Right renal cortex interstitium (tissue), 3 donors: ENCODE measurements at regions not wholly inside any gene's neighbourhood (a gene's known extent, or its start where the extent isn't known, plus 50 kb on each side); places are given as distances from the start of the nearest gene placed in this dataset.
"Not testable (repeated sequence)": the region's sequence is repeated elsewhere in the genome, so short reads cannot be mapped to it uniquely, and the experiment has no call there.

Experiments used
- DNase-seq, 3 donors: peaks; one replicate each; pipeline ENCODE4 v3.0.0-alpha.2; 2013; ENCODE audit warnings: low read depth in 3 of 3, low spot score in 2 of 3

- DNase-seq = not testable (repeated sequence)
Measured at GRCh38 chr7:9919-10318, 182.5 kb upstream of the FAM20C start.

GRCh38 chr7:32565-33280 is 159.6 kb upstream of the FAM20C start:
- not testable (repeated sequence) for DNase-seq

DNA sequence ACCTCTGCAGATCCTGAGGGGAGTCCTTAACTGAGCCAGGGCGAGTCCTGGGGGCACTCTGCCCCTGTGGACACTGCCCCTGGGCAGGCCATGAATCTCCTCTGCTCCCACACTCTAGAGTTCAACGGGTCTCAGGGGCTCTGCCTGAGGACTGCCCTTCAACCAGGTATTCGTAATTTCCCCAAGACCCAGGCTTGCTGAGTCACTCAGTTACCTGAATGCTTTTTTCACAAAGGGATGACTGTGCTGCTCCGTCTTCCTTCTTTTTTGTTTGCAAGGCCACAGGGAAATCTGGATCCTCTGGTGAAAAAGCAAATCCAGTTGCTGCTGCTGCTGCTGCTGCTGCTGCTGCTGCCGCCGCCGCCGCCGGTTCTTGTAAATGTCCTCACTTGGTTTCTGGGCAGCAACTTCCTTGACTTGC is 157.2 kb upstream of the FAM20C start:
- not testable (repeated sequence) for DNase-seq

GRCh38 chr7:36539-36938 is 155.8 kb upstream of the FAM20C start:
- not testable (repeated sequence) for DNase-seq

DNA sequence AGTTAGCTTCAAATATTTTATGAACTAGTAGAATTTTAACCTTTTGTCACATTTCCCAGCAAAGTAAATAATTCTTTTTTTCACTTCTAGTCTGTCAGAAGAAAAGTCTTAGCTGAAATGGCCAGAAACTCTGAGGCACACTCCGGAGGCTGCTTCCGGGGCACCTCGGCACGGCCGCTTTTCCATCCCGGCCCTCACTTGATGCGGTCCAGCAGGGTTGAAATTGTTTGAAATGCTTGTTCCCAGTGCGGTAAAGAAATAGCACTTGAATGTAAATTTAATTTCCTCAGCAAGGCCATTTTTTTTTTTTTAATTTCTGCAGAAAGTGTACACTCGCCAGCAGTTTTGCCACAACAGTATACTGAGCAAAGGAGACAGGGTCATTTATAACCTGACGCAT is 154.7 kb upstream of the FAM20C start:
- DNase-seq = not testable (repeated sequence)

GRCh38 chr7:38444-38843 is 153.9 kb upstream of the FAM20C start:
- not testable (repeated sequence) for DNase-seq

DNA sequence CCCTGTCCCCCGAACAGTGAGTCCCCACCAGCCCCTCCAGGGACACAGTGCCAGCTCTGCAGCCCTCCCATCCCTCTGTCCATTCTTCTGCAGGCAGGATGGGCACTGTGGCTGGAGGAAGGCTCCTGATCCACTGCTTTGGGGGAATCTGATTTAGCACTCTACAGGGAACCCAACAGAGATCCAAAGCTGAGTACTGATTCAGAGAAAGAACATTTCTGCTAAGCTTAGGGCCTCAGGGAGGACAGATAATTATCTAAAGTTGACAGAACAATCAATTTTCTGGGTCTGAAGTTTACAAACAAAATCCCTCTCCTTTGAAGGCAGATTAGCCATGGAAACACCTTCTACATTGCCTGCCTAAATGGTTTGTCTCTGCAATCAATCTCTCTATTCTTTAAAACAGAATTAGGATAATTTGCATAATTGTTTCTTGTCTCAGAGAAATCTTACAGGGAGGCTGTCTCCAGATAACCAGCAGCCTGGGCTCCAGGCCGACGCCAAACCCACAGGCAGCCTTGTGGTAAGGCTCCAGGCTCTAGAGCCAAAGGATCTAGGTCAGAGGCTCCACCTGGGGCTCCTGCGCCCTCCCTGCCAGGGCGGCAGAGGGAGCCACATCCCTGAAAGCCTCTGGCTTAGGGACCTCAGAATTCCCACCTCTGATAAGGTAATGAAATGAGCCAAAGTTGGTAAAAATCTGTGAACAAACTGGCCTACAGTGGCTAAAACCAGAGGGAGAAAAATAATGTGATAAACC is 152.2 kb upstream of the FAM20C start:
- DNase-seq = not testable (repeated sequence)

DNA sequence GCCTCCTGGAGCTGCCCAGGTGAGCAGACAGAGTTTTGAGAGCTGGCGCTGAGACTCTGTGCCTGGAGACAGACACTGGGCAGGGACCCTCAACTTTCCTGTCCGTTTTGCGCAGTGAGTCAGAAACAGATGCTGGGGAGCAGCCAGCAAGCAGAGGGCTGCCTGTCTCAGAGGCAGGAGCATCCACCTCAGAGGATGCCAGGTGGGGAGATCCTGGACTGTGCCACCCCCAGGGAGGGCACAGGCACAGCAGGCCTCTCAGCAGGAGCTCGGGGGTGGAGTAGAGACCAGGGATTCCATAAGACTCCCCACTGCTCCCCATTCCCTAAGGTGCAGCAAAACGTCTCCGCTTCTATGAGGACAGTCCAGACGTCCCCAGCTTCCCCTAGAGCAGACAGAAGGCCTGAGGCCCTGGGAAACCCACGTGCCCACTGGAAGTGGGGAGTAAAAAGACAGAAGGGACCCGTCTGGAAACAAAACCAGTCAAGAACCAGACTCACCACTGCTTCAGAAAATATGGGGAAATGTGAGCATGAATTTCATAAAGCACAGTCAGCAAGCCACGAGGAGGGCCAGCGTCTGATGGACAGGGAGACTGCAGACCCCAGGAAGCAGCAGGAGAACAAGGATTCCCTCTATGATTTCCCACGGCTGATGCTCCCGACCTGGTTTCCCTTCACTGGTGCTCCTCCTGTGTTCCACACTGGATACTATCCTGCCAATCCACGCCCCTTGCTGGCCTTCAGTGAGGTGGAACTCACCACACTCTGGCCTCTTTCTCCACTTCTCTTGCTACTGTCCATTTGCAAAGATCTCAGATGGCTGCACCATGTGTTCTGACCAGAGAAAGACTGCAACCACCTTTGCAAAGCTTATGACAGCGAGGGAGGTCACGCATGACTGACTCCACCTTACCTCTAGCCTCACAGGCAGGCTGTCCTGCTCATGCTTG is 151.3 kb upstream of the FAM20C start:
- no peak for DNase-seq

DNA sequence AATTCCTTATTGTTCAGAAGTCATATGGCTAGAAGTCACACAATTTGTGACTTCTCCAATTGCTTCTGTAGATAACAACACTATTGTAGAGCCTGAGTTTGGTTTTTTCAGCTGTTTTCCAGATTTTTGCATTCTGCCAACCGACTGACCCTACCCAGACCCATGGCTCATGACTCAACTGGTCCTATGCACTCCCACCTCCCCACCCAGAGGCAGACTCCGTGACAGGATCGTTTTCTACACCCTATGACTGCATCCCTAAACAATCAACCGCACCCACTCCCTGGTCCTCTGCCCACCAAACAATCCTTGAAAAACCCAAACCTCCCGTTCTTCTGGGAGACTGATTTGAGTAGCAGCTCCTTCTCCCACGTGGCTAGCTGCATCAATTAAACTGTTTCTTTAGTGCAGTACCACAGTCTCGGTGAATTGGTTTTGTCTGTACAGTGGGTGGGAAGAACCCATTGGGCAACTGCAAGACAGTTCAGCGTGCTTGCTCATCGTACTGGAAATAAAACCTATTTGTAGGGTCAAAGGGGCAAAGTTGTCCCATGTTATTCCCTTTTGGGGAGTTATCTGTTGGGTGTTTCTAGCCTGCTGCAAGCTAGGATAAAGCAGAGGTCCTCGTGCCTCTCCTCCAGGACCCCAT is 150.3 kb upstream of the FAM20C start:
- no peak for DNase-seq

DNA sequence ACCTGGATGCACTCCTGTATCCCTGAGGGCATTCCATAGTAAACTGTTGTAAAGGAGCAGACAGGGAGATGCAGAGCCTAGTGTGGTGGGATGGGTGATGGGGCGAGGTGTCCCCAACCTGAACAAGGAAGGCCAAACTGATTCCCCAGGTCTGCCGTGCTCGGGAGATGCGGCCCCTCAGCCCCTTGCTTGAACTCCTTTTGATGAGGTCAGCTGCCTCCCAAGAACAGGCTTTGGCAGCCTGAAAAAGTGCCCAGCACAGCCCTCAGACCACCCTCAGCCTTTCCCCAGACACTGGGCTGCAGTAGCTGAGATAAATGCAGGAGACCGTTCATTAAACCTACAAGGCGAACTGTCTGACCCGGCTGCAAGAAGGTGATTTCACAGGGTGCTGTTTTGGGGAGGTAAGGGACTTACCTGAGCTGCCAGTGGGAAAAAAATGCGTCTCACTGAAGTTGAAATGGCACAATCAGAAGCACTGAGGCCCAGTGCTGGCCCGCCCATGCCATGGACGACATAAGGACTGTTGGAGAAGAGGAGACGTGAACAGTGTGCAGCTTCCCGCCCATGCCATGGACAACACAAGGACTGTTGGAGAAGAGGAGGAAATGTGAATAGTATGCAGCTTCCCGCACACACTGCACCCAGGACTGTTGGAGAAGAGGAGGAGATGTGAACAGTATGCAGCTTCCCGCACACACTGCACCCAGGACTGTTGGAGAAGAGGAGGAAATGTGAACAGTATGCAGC is 148.4 kb upstream of the FAM20C start:
- no peak for DNase-seq

GRCh38 chr7:44541-44896 is 147.9 kb upstream of the FAM20C start:
- DNase-seq = no peak

DNA sequence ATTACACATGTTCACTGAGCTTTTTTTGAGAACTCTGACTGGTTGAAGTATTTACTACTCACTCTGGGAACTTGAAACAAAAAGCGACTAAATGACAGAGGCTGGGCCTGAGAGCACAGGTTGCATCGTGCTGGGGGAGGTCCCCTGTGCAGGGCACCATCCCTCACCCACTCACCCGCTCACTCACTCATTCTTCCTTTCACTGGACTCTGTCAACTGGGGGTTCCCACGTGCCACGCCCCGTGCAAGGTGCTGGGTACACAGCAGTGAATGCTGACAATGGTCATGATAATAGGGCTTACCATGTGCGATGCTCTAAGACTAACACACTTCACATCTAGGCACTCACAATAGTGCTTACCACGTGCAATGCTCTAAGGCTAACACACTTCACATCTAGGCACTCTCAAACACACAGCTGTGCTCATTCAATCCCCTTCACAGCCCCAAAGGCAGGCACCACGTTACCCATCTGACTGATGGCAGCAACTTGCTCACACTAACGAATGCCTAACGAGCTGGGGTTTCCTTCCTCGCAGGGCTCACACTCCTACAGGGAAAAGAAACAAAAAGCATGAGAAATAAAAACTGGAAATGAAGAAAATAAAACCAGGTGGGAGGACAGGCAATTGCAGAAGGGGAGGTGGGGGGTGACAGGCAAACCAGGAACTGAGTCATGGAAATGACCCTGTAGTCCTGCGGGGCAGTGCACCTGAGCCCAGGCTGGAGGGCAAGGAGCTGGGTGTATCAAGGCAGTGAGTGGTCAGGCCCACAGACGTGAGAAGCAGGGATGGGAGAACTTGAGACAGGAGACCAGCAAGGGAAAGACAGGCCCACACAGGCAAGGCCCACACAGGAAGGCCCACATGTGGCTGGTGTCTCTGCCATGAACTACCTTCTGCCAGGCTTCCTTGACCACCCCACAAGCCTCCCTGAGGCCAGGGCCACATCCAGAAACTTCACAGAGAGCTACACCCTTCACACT is 147.0 kb upstream of the FAM20C start:
- DNase-seq = no peak

- DNase-seq = no peak
Measured at GRCh38 chr7:46123-46829, 146.1 kb upstream of the FAM20C start.

DNA sequence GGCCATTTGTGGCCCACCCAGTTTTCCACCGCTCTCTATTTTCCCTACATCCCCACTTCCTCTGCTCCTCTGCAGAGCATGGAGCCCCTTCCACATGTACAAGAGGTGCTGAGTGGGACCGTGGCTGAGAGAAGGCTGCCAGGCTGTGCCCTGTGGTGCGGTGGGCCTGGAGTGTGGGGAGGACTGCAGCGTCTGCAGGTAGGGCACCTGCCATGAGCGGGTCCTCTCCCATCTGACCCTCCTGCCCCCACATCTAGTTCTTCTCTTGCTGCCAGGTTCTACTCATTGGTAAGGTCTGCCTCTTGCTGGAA is 145.6 kb upstream of the FAM20C start:
- no peak for DNase-seq

DNA sequence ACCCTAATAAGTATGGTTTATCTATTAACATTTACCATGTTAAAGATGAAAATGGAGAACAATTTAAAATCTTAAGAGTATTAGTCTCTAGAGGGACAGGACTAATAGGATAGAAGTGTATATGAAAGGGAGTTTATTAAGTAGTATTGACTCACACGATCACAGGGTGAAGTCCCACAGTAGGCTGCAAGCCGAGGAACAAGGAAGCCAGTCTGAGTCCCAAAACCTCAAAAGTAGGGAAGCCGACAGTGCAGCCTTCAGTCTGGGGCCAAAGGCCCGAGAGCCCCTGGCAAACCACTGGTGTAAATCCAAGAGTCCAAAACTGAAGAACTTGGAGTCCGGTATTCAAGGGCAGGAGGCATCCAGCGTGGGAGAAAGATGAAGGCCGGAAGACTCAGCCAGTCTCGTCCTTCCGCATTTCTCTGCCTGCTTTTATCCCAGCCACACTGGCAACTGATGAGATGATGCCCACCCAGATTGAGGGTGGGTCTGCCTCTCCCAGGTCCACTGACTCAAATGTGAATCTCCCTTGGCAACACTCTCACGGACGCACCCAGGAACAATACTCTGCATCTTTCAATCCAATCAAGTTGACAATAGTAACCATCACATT is 140.8 kb upstream of the FAM20C start:
- DNase-seq = no peak

DNA sequence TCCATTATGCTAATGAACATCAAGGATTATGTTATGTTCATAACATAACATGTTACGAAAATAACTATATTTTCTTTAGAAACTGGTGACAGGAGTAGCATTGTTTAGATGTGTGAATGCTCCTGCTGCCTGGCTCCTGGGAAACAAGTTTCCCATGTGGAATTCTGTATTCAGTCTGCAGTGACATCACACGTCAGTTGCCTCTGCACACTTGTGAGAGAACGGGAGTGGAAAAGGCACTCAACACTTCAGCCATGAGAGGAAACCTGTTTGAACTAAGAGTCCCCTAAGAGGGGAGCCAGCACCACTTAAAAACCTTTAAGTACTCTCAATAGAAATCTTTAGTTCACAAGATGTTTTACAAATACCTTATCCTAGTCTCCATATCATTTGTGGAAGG is 140.3 kb upstream of the FAM20C start:
- no peak for DNase-seq

GRCh38 chr7:53531-53930 is 138.8 kb upstream of the FAM20C start:
- no peak for DNase-seq

- no peak for DNase-seq
Measured at GRCh38 chr7:54615-55014, 137.8 kb upstream of the FAM20C start.
